B cell (primary cell): ENCODE measurements at regions not wholly inside any gene's neighbourhood (a gene's known extent, or its start where the extent isn't known, plus 50 kb on each side); places are given as distances from the start of the nearest gene placed in this dataset.

Source experiments
- ATAC-seq: fragments of 200-7000 bp; cut with Tn5 transposase; one replicate; pipeline ENCODE4 v1.10.0; 2021; ENCODE audit warnings: low read depth, mild to moderate bottlenecking, moderate number of reproducible peaks, moderate library complexity
- CTCF ChIA-PET: fragments of 350-600 bp; sonication (Branson Sonifier 250); formaldehyde crosslinking; loops from one replicate; lab custom pipeline; 2021; ENCODE audit warnings: antibody characterized with exemption, inconsistent platforms; lab: Charles Lee
- POLR2A ChIA-PET: fragments of 350-600 bp; sonication (Branson Sonifier 250); formaldehyde crosslinking; loops from one replicate; lab custom pipeline; 2021; ENCODE audit warnings: antibody characterized with exemption; lab: Charles Lee
- DNase-seq: peaks from one replicate; pipeline ENCODE4 v3.0.0; 2013
- H2AFZ ChIP-seq: 2 replicates; pipeline ENCODE4 v1.6.1; 2012; ENCODE audit warnings: mild to moderate bottlenecking, low read depth, low read length; ENCODE audit not compliant: insufficient read depth, poor library complexity, severe bottlenecking
- H3K27ac ChIP-seq, 2 donors: 1 replicate in 1 of 2; 2 replicates in 1 of 2; pipeline ENCODE4 v1.5.1; 2012 to 2013; ENCODE audit warnings: low read length in 2 of 2, mild to moderate bottlenecking in 2 of 2, moderate library complexity in 1 of 2
- H3K27me3 ChIP-seq, 4 experiments: fragments of 200-600 bp in 1 of 4; sonication (generic) in 1 of 4; replicated peaks in 1 of 4; 1 replicate in 2 of 4; 2 replicates in 2 of 4; pipeline versions ENCODE4 v1.6.1 to v1.7.0; 2013 to 2016; ENCODE audit warnings: low read length in 3 of 4, mild to moderate bottlenecking in 2 of 4, mixed read lengths in 1 of 4, moderate library complexity in 1 of 4; ENCODE audit not compliant: insufficient read depth in 4 of 4, control insufficient read depth in 3 of 4; ENCODE audit errors: control extremely low read depth in 1 of 4
- H3K36me3 ChIP-seq, 2 experiments: replicated peaks in 1 of 2; 1 replicate in 1 of 2; 2 replicates in 1 of 2; pipeline versions ENCODE4 v1.6.1 to v1.7.1; 2013; ENCODE audit warnings: low read length in 1 of 2; ENCODE audit not compliant: insufficient read depth in 2 of 2, control insufficient read depth in 1 of 2; ENCODE audit errors: control extremely low read depth in 1 of 2, extremely low read depth in 1 of 2
- H3K4me1 ChIP-seq, 2 donors: fragments of 200-600 bp in 1 of 2; sonication (generic) in 1 of 2; 1 replicate in 1 of 2; 2 replicates in 1 of 2; pipeline versions ENCODE4 v1.5.1 to v1.6.1; 2013 to 2017; ENCODE audit warnings: low read length in 2 of 2; ENCODE audit not compliant: control insufficient read depth in 2 of 2, insufficient read depth in 2 of 2
- H3K4me2 ChIP-seq: replicated peaks from 2 replicates; pipeline ENCODE3; 2012; ENCODE audit warnings: mild to moderate bottlenecking, low read depth, low read length; ENCODE audit not compliant: poor library complexity, severe bottlenecking
- H3K4me3 ChIP-seq, 5 experiments: fragments of 200-600 bp in 1 of 5; sonication (generic) in 1 of 5; 1 replicate in 3 of 5; 2 replicates in 2 of 5; pipeline versions ENCODE4 v1.5.1 to v1.7.0; 2011 to 2016; ENCODE audit warnings: low read length in 4 of 5, mild to moderate bottlenecking in 4 of 5, low read depth in 2 of 5, control low read depth in 1 of 5, moderate library complexity in 1 of 5; ENCODE audit not compliant: insufficient read depth in 1 of 5; ENCODE audit errors: control extremely low read depth in 1 of 5, extremely low read depth in 1 of 5
- H3K79me2 ChIP-seq: fragments of 200-600 bp; sonication (generic); one replicate; pipeline ENCODE4 v1.6.0; 2016; ENCODE audit warnings: low read length; ENCODE audit not compliant: control insufficient read depth, insufficient read depth
- H3K9ac ChIP-seq: fragments of 200-600 bp; sonication (generic); 2 replicates; pipeline ENCODE4 v1.6.1; 2017; ENCODE audit warnings: mild to moderate bottlenecking, low read length, moderate library complexity
- H3K9me3 ChIP-seq, 3 donors: one replicate each; pipeline versions ENCODE4 v1.6.1 to v1.7.1; 2013; ENCODE audit warnings: low read length in 2 of 3; ENCODE audit not compliant: control insufficient read depth in 2 of 3, insufficient read depth in 1 of 3; ENCODE audit errors: control extremely low read depth in 1 of 3
- H4K20me1 ChIP-seq: 2 replicates; pipeline ENCODE4 v1.6.0; 2012; ENCODE audit warnings: mild to moderate bottlenecking, low read length; ENCODE audit not compliant: insufficient read depth, control insufficient read depth, poor library complexity, severe bottlenecking
- H3K27ac Mint-ChIP-seq: one replicate; pipeline ENCODE4 v1.8.0; 2021; ENCODE audit warnings: mixed read lengths
- H3K27me3 Mint-ChIP-seq: one replicate; pipeline ENCODE4 v1.8.0; 2021; ENCODE audit warnings: mixed read lengths
- H3K4me1 Mint-ChIP-seq: one replicate; pipeline ENCODE4 v1.8.0; 2021; ENCODE audit warnings: mixed read lengths
- H3K4me3 Mint-ChIP-seq: one replicate; pipeline ENCODE4 v1.8.0; 2021; ENCODE audit warnings: mixed read lengths
- H3K9me3 Mint-ChIP-seq: one replicate; pipeline ENCODE4 v1.8.0; 2022; ENCODE audit warnings: mixed read lengths; ENCODE audit not compliant: insufficient read depth
- EZH2 ChIP-seq: IDR thresholded peaks from 2 replicates; pipeline ENCODE4 v1.6.1; 2012; ENCODE audit warnings: borderline replicate concordance, low read depth, mild to moderate bottlenecking, moderate library complexity, low read length; ENCODE audit not compliant: insufficient read depth, poor library complexity, severe bottlenecking
- WGBS: methylation state at CpG from one replicate; pipeline ENCODE4 v1.1.5; 2013; ENCODE audit warnings: missing lambda C conversion rate; ENCODE audit not compliant: insufficient coverage; 5-methylcytosine and 5-hydroxymethylcytosine counted together
- intact Hi-C: fragments of 100-400 bp; cut with micrococcal nuclease; formaldehyde crosslinking; loops from one replicate; pipeline ENCODE4 v1.10.0; 2022
- TF ChIP-seq, protein P1 (sequence below): fragments of 200-600 bp; IDR thresholded peaks from one replicate; pipeline ENCODE4 v1.8.0; 2022; ENCODE audit warnings: antibody characterized with exemption, mild to moderate bottlenecking

GRCh38 chr17:12257176-12257575 is 236.5 kb downstream of the MAP2K4 start:
- no peak for ATAC-seq
- no peaks in the 10 kb centered on the region for H3K27me3 Mint-ChIP-seq
- H3K27me3 ChIP-seq, result no peaks in the 10 kb centered on the region
- H3K36me3 ChIP-seq, result no peaks in the 10 kb centered on the region
- H3K4me2 ChIP-seq, result no peak overlapping the region
- WGBS, result 60% methylated on average over 4 of the region's 5 CpGs
- H3K79me2 ChIP-seq, result no peaks in the 10 kb centered on the region
- H3K4me1 Mint-ChIP-seq, result no peaks in the 10 kb centered on the region
- POLR2A ChIA-PET, result no interaction called here
- no peaks in the 10 kb centered on the region for H3K9me3 ChIP-seq
- no peak for TF ChIP-seq EZH2
- TF ChIP-seq, protein P1, sequence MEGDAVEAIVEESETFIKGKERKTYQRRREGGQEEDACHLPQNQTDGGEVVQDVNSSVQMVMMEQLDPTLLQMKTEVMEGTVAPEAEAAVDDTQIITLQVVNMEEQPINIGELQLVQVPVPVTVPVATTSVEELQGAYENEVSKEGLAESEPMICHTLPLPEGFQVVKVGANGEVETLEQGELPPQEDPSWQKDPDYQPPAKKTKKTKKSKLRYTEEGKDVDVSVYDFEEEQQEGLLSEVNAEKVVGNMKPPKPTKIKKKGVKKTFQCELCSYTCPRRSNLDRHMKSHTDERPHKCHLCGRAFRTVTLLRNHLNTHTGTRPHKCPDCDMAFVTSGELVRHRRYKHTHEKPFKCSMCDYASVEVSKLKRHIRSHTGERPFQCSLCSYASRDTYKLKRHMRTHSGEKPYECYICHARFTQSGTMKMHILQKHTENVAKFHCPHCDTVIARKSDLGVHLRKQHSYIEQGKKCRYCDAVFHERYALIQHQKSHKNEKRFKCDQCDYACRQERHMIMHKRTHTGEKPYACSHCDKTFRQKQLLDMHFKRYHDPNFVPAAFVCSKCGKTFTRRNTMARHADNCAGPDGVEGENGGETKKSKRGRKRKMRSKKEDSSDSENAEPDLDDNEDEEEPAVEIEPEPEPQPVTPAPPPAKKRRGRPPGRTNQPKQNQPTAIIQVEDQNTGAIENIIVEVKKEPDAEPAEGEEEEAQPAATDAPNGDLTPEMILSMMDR, result no peak
- H3K4me1 ChIP-seq, result no peaks in the 10 kb centered on the region
- H4K20me1 ChIP-seq, result no peaks in the 10 kb centered on the region
- H3K4me3 ChIP-seq, result no peak overlapping the region
- H3K4me3 Mint-ChIP-seq, result no peak overlapping the region
- DNase-seq, result no peak
- CTCF ChIA-PET, result interaction anchor here (0.6 to 5.5 kb wide), 11 partner anchors 9 to 746 kb away, joined by 3 to 44 read pairs (median 3); partner anchors contain the start of gene MYOCD
- intact Hi-C loops, result loop anchor here (5.0 to 10.0 kb wide), 2 partner anchors 58 to 760 kb away; partner anchors contain the start of gene ELAC2
- no peak overlapping the region for H2AFZ ChIP-seq
- H3K9me3 Mint-ChIP-seq, result no peaks in the 10 kb centered on the region
- H3K27ac ChIP-seq, result no peak overlapping the region
- no peak overlapping the region for H3K27ac Mint-ChIP-seq
- no peak overlapping the region for H3K9ac ChIP-seq

DNA sequence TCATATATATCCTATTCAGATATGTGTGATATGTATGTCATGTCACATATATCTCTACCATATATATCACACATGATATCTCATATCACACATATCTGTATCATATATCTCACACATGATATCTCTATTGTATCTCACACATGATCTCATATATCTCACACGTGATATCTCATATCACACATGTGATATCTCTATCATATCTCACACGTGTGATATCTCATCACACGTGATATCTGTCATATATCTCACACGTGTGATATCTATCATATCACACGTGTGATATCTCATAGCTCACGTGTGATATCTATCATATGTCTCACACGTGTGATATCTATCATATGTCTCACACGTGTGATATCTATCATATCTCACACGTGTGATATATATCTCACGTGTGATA is 240.7 kb downstream of the MAP2K4 start:
- TF ChIP-seq, protein P1, result no peak
- no peak for TF ChIP-seq EZH2
- Histone ChIP-seq H3K27me3 (no peaks in the 10 kb centered on the region), H3K79me2 (no peaks in the 10 kb centered on the region), H3K27ac (no peak overlapping the region), H3K36me3 (no peaks in the 10 kb centered on the region), H3K4me2 (no peak overlapping the region), H3K4me3 (no peak overlapping the region), H3K9me3 (no peaks in the 10 kb centered on the region), H4K20me1 (no peaks in the 10 kb centered on the region), H3K9ac (no peak overlapping the region), H3K4me1 (no peaks in the 10 kb centered on the region), H2AFZ (no peak overlapping the region)
- ATAC-seq, result no peak
- 93% methylated on average over 10 of the region's 10 CpGs for WGBS
- Mint-ChIP-seq H3K27ac (no peak overlapping the region), H3K9me3 (no peaks in the 10 kb centered on the region), H3K27me3 (no peaks in the 10 kb centered on the region), H3K4me3 (no peak overlapping the region), H3K4me1 (no peaks in the 10 kb centered on the region)
- ChIA-PET POLR2A (no interaction called here), CTCF (no interaction called here)
- intact Hi-C loops, result no loop called here
- DNase-seq, result no peak
